IMR-90 (cell line): ENCODE measurements at regions not wholly inside any gene's neighbourhood (a gene's known extent, or its start where the extent isn't known, plus 50 kb on each side); places are given as distances from the start of the nearest gene placed in this dataset.

Experiments used
- ATAC-seq: fragments of 200-7000 bp; cut with Tn5 transposase; 2 replicates; pipeline ENCODE4 v1.9.1; 2020; ENCODE audit warnings: low read depth, mild to moderate bottlenecking, moderate library complexity
- BruUV-seq: library from RNA; stranded (reverse); fragments of 400-500 nt; replicated peaks from 2 replicates; lab custom pipeline; 2021; lab: Mats Ljungman, UMichigan
- CTCF ChIA-PET: fragments of 300-600 bp; formaldehyde crosslinking; extraction: SDS; loops from one replicate; lab custom pipeline; 2021; ENCODE audit warnings: antibody characterized with exemption; lab: Yijun Ruan, JAX
- POLR2A ChIA-PET: fragments of 300-600 bp; sonication (Branson Sonifier 250); formaldehyde crosslinking; loops from one replicate; lab custom pipeline; 2022; ENCODE audit warnings: antibody characterized with exemption; ENCODE audit not compliant: unreplicated experiment; lab: Charles Lee
- DNase-seq: peaks from one replicate; pipeline ENCODE4 v3.0.0; 2013
- H2AFZ ChIP-seq: replicated peaks from 2 replicates; pipeline ENCODE3; 2013; ENCODE audit warnings: low read length, mild to moderate bottlenecking; ENCODE audit not compliant: poor library complexity
- H2AK5ac ChIP-seq: 2 replicates; pipeline ENCODE4 v1.6.1; 2013; ENCODE audit warnings: low read depth, low read length, inconsistent platforms
- H2AK9ac ChIP-seq: replicated peaks from 2 replicates; pipeline ENCODE3; 2013; ENCODE audit warnings: mild to moderate bottlenecking, low read depth, low read length, moderate library complexity; ENCODE audit not compliant: poor library complexity
- H2BK120ac ChIP-seq: 2 replicates; pipeline ENCODE4 v1.6.1; 2013; ENCODE audit warnings: low read depth, low read length, inconsistent platforms
- H2BK15ac ChIP-seq: 3 replicates; pipeline ENCODE4 v1.6.1; 2013; ENCODE audit warnings: low read depth, low read length, inconsistent platforms
- H2BK20ac ChIP-seq: 2 replicates; pipeline ENCODE4 v1.6.1; 2013; ENCODE audit warnings: low read depth, mild to moderate bottlenecking, inconsistent platforms, low read length, moderate library complexity
- H2BK5ac ChIP-seq: 2 replicates; pipeline ENCODE4 v1.6.1; 2013; ENCODE audit warnings: mild to moderate bottlenecking, low read depth, low read length, inconsistent platforms; ENCODE audit not compliant: poor library complexity, severe bottlenecking
- H3K14ac ChIP-seq: replicated peaks from 2 replicates; pipeline ENCODE4 v1.6.1; 2013; ENCODE audit warnings: low read depth, low read length, inconsistent platforms
- H3K18ac ChIP-seq: 2 replicates; pipeline ENCODE4 v1.6.1; 2013; ENCODE audit warnings: low read depth, low read length, control low read depth
- H3K23ac ChIP-seq: 2 replicates; pipeline ENCODE4 v1.6.1; 2013; ENCODE audit warnings: low read depth, low read length, inconsistent platforms
- H3K27ac ChIP-seq: 2 replicates; pipeline ENCODE4 v1.5.1; 2013; ENCODE audit warnings: mild to moderate bottlenecking, control low read depth, low read length; ENCODE audit not compliant: insufficient read depth
- H3K27me3 ChIP-seq: 2 replicates; pipeline ENCODE4 v1.6.1; 2013; ENCODE audit warnings: low read length; ENCODE audit not compliant: control insufficient read depth, insufficient read depth
- H3K36me3 ChIP-seq: 2 replicates; pipeline ENCODE4 v1.6.1; 2013; ENCODE audit warnings: low read length, mixed read lengths; ENCODE audit not compliant: control insufficient read depth, insufficient read depth
- H3K4ac ChIP-seq: 2 replicates; pipeline ENCODE4 v1.6.1; 2013; ENCODE audit warnings: low read depth, low read length, inconsistent platforms
- H3K4me1 ChIP-seq: 2 replicates; pipeline ENCODE4 v1.6.1; 2013; ENCODE audit warnings: low read length, mixed read lengths; ENCODE audit not compliant: control insufficient read depth, insufficient read depth
- H3K4me2 ChIP-seq: 2 replicates; pipeline ENCODE4 v1.6.1; 2013; ENCODE audit warnings: low read depth, mild to moderate bottlenecking, control low read depth, low read length, moderate library complexity
- H3K4me3 ChIP-seq: 2 replicates; pipeline ENCODE4 v1.5.1; 2013; ENCODE audit warnings: low read depth, mild to moderate bottlenecking, control low read depth, low read length, moderate library complexity; ENCODE audit not compliant: insufficient read depth
- H3K56ac ChIP-seq: 2 replicates; pipeline ENCODE4 v1.6.1; 2013; ENCODE audit warnings: low read length, inconsistent platforms; ENCODE audit not compliant: insufficient read depth; ENCODE audit errors: extremely low read depth
- H3K79me1 ChIP-seq, 2 experiments: 2 replicates each; pipeline ENCODE4 v1.6.1; 2013; ENCODE audit warnings: low read length in 2 of 2, inconsistent platforms in 1 of 2, low read depth in 1 of 2
- H3K9ac ChIP-seq: 2 replicates; pipeline ENCODE4 v1.6.1; 2013; ENCODE audit warnings: low read depth, low read length, control low read depth
- H3K9me1 ChIP-seq: 2 replicates; pipeline ENCODE4 v1.6.1; 2013; ENCODE audit warnings: low read length, inconsistent platforms; ENCODE audit not compliant: insufficient read depth
- H3K9me3 ChIP-seq: 2 replicates; pipeline ENCODE4 v1.6.1; 2013; ENCODE audit warnings: low read length; ENCODE audit not compliant: control insufficient read depth, insufficient read depth
- H4K20me1 ChIP-seq: 2 replicates; pipeline ENCODE4 v1.6.1; 2013; ENCODE audit warnings: low read length, inconsistent platforms; ENCODE audit not compliant: insufficient read depth
- H4K5ac ChIP-seq: 2 replicates; pipeline ENCODE4 v1.6.1; 2013; ENCODE audit warnings: mild to moderate bottlenecking, low read depth, low read length, control low read depth
- H4K8ac ChIP-seq, 2 experiments: 2 replicates each; pipeline ENCODE4 v1.6.1; 2013; ENCODE audit warnings: low read depth in 2 of 2, low read length in 2 of 2, control low read depth in 1 of 2, inconsistent platforms in 1 of 2
- H4K91ac ChIP-seq: 2 replicates; pipeline ENCODE4 v1.6.1; 2013; ENCODE audit warnings: low read depth, low read length, inconsistent platforms; ENCODE audit not compliant: insufficient read depth
- BHLHE40 ChIP-seq: fragments of 150-350 bp; IDR thresholded peaks from 2 replicates; pipeline ENCODE4 v1.6.1; 2016; ENCODE audit warnings: mild to moderate bottlenecking, low read depth, low read length
- CHD1 ChIP-seq: IDR thresholded peaks from 2 replicates; pipeline ENCODE4 v1.6.1; 2012; ENCODE audit warnings: low read depth, low read length, improper control_type of control experiment
- CTCF ChIP-seq: conservative IDR thresholded peaks from 2 replicates; pipeline ENCODE4 v1.5.1; 2012; ENCODE audit warnings: mild to moderate bottlenecking, low read depth, low read length, improper control_type of control experiment
- ELK1 ChIP-seq: fragments of 150-350 bp; IDR thresholded peaks from 2 replicates; pipeline ENCODE4 v1.6.1; 2016; ENCODE audit warnings: low read depth, mild to moderate bottlenecking, low read length, moderate library complexity, borderline replicate concordance
- FOS ChIP-seq: fragments of 150-350 bp; IDR thresholded peaks from 2 replicates; pipeline ENCODE4 v1.6.1; 2016; ENCODE audit warnings: low read depth, low read length
- MAFK ChIP-seq: IDR thresholded peaks from 2 replicates; pipeline ENCODE4 v1.6.1; 2012; ENCODE audit warnings: low read depth, low read length, improper control_type of control experiment
- MAZ ChIP-seq: IDR thresholded peaks from 2 replicates; pipeline ENCODE4 v1.6.1; 2012; ENCODE audit warnings: low read depth, mild to moderate bottlenecking, low read length, improper control_type of control experiment, moderate library complexity, borderline replicate concordance
- MXI1 ChIP-seq: IDR thresholded peaks from 2 replicates; pipeline ENCODE4 v1.6.1; 2012; ENCODE audit warnings: low read depth, mild to moderate bottlenecking, low read length, moderate library complexity, borderline replicate concordance
- POLR2A ChIP-seq: IDR thresholded peaks from 2 replicates; pipeline ENCODE4 v1.6.1; 2012; ENCODE audit warnings: mild to moderate bottlenecking, low read depth, low read length
- RAD21 ChIP-seq: IDR thresholded peaks from 2 replicates; pipeline ENCODE4 v1.6.1; 2012; ENCODE audit warnings: low read length, improper control_type of control experiment
- RFX5 ChIP-seq: IDR thresholded peaks from 2 replicates; pipeline ENCODE4 v1.8.0; 2012; ENCODE audit warnings: low read depth, mild to moderate bottlenecking, low read length, moderate library complexity
- SMC3 ChIP-seq: fragments of 150-350 bp; IDR thresholded peaks from 2 replicates; pipeline ENCODE4 v1.6.1; 2016; ENCODE audit warnings: low read depth, mild to moderate bottlenecking, antibody characterized with exemption, low read length, moderate library complexity
- USF2 ChIP-seq: fragments of 150-350 bp; IDR thresholded peaks from 2 replicates; pipeline ENCODE4 v1.6.1; 2017; ENCODE audit warnings: mild to moderate bottlenecking, antibody characterized with exemption, low read length, low read depth
- WGBS, 2 experiments: methylation state at CpG; one replicate each; pipeline versions ENCODE4 v1.1.5 to v1.1.7; 2013; ENCODE audit warnings: missing lambda C conversion rate in 2 of 2; ENCODE audit not compliant: insufficient read length in 1 of 2; ENCODE audit errors: extremely low coverage in 2 of 2; 5-methylcytosine and 5-hydroxymethylcytosine counted together
- dilution Hi-C: fragments of 300-500 bp; cut with HindIII; formaldehyde crosslinking; loops from one replicate; pipeline ENCODE4 v1.14.3; 2018; ENCODE audit warnings: low sequenced_read_pairs; ENCODE audit not compliant: unreplicated experiment
- in situ Hi-C: fragments of 300-500 bp; cut with MboI; formaldehyde crosslinking; loops from 3 replicates; pipeline ENCODE4 v1.14.3; 2019; ENCODE audit warnings: low sequenced_read_pairs, inconsistent platforms, mixed read lengths
- intact Hi-C: fragments of 100-400 bp; cut with micrococcal nuclease; formaldehyde crosslinking; loops from 2 replicates; pipeline ENCODE4 v1.10.0; 2022

GRCh38 chr6:112851146-112851545 lies 504.0 kb downstream of the RFPL4B start:
- no peak overlapping the region for H3K4me3 ChIP-seq
- no peak overlapping the region for H2BK15ac ChIP-seq
- H3K4ac ChIP-seq: no peak overlapping the region
- no peak overlapping the region for H2AK9ac ChIP-seq
- in situ Hi-C loops (no loop called here), dilution Hi-C loops (no loop called here), intact Hi-C loops (no loop called here)
- H3K14ac ChIP-seq: no peak overlapping the region
- H3K79me1 ChIP-seq: no peaks in the 10 kb centered on the region
- H4K8ac ChIP-seq: no peak overlapping the region
- H3K18ac ChIP-seq: no peak overlapping the region
- ChIA-PET POLR2A (no interaction called here), CTCF (no interaction called here)
- H3K4me1 ChIP-seq: peaks cover 2% of the 10 kb centered on the region; the same call in 1 of the 2 replicates
- ATAC-seq (no peak), DNase-seq (no peak)
- H2AK5ac ChIP-seq: no peak overlapping the region
- no peaks in the 10 kb centered on the region for H3K36me3 ChIP-seq
- BruUV-seq: no TSS peak
- no peaks in the 10 kb centered on the region for H3K27me3 ChIP-seq
- no peak overlapping the region for H4K91ac ChIP-seq
- no peaks in the 10 kb centered on the region for H3K9me3 ChIP-seq
- TF ChIP-seq MXI1: no peak
- no peak for TF ChIP-seq MAZ
- TF ChIP-seq MAFK: no peak
- no peak for TF ChIP-seq CTCF
- no peak for TF ChIP-seq BHLHE40
- no peak for TF ChIP-seq POLR2A
- TF ChIP-seq CHD1: no peak
- no peak for TF ChIP-seq FOS
- no peak for TF ChIP-seq SMC3
- no peak for TF ChIP-seq USF2
- no peak for TF ChIP-seq ELK1
- TF ChIP-seq RFX5: no peak
- TF ChIP-seq RAD21: no peak
- no peak overlapping the region for H2BK120ac ChIP-seq
- no peak overlapping the region for H3K4me2 ChIP-seq
- no peak overlapping the region for H3K27ac ChIP-seq
- H4K20me1 ChIP-seq: no peaks in the 10 kb centered on the region
- H2BK20ac ChIP-seq: no peak overlapping the region
- H2AFZ ChIP-seq: no peak overlapping the region
- no peak overlapping the region for H4K5ac ChIP-seq
- H3K9ac ChIP-seq: no peak overlapping the region
- H2BK5ac ChIP-seq: no peak overlapping the region
- no peaks in the 10 kb centered on the region for H3K9me1 ChIP-seq
- no peak overlapping the region for H3K56ac ChIP-seq
- WGBS, 2 experiments: no CpG with 5 or more reads among the region's 1 CpG
- H3K23ac ChIP-seq: no peak overlapping the region
